H1 (cell line): ENCODE measurements at regions not wholly inside any gene's neighbourhood (a gene's known extent, or its start where the extent isn't known, plus 50 kb on each side); places are given as distances from the start of the nearest gene placed in this dataset.

ENCODE experiments used
- TF ChIP-seq, protein P1 (sequence below): fragments of 300-600 bp; sonication (generic); IDR thresholded peaks from 2 replicates; pipeline ENCODE4 v1.7.1; 2012; ENCODE audit warnings: low read length, moderate library complexity, mild to moderate bottlenecking, inconsistent platforms; ENCODE audit not compliant: insufficient replicate concordance

DNA sequence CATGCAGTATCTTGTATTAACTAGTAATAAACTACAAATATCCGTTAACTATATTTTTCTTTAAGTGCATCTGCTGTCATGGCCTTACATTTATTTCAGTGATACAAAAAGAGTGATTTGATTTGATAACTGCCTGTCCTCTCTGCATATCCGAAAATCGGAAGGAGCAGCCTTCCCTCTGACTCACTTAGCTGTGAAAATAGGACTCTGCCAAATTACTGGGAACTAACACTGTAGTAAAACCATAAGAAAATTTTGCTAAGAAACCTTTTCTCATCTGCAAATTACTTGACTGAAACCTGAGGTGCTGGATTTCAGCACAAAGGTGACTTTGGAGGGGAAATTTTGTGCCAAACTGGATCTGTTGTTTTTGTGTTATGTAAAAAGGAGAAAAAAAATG is 176.6 kb upstream of the MKLN1 start (continued):
- TF ChIP-seq, protein P1, sequence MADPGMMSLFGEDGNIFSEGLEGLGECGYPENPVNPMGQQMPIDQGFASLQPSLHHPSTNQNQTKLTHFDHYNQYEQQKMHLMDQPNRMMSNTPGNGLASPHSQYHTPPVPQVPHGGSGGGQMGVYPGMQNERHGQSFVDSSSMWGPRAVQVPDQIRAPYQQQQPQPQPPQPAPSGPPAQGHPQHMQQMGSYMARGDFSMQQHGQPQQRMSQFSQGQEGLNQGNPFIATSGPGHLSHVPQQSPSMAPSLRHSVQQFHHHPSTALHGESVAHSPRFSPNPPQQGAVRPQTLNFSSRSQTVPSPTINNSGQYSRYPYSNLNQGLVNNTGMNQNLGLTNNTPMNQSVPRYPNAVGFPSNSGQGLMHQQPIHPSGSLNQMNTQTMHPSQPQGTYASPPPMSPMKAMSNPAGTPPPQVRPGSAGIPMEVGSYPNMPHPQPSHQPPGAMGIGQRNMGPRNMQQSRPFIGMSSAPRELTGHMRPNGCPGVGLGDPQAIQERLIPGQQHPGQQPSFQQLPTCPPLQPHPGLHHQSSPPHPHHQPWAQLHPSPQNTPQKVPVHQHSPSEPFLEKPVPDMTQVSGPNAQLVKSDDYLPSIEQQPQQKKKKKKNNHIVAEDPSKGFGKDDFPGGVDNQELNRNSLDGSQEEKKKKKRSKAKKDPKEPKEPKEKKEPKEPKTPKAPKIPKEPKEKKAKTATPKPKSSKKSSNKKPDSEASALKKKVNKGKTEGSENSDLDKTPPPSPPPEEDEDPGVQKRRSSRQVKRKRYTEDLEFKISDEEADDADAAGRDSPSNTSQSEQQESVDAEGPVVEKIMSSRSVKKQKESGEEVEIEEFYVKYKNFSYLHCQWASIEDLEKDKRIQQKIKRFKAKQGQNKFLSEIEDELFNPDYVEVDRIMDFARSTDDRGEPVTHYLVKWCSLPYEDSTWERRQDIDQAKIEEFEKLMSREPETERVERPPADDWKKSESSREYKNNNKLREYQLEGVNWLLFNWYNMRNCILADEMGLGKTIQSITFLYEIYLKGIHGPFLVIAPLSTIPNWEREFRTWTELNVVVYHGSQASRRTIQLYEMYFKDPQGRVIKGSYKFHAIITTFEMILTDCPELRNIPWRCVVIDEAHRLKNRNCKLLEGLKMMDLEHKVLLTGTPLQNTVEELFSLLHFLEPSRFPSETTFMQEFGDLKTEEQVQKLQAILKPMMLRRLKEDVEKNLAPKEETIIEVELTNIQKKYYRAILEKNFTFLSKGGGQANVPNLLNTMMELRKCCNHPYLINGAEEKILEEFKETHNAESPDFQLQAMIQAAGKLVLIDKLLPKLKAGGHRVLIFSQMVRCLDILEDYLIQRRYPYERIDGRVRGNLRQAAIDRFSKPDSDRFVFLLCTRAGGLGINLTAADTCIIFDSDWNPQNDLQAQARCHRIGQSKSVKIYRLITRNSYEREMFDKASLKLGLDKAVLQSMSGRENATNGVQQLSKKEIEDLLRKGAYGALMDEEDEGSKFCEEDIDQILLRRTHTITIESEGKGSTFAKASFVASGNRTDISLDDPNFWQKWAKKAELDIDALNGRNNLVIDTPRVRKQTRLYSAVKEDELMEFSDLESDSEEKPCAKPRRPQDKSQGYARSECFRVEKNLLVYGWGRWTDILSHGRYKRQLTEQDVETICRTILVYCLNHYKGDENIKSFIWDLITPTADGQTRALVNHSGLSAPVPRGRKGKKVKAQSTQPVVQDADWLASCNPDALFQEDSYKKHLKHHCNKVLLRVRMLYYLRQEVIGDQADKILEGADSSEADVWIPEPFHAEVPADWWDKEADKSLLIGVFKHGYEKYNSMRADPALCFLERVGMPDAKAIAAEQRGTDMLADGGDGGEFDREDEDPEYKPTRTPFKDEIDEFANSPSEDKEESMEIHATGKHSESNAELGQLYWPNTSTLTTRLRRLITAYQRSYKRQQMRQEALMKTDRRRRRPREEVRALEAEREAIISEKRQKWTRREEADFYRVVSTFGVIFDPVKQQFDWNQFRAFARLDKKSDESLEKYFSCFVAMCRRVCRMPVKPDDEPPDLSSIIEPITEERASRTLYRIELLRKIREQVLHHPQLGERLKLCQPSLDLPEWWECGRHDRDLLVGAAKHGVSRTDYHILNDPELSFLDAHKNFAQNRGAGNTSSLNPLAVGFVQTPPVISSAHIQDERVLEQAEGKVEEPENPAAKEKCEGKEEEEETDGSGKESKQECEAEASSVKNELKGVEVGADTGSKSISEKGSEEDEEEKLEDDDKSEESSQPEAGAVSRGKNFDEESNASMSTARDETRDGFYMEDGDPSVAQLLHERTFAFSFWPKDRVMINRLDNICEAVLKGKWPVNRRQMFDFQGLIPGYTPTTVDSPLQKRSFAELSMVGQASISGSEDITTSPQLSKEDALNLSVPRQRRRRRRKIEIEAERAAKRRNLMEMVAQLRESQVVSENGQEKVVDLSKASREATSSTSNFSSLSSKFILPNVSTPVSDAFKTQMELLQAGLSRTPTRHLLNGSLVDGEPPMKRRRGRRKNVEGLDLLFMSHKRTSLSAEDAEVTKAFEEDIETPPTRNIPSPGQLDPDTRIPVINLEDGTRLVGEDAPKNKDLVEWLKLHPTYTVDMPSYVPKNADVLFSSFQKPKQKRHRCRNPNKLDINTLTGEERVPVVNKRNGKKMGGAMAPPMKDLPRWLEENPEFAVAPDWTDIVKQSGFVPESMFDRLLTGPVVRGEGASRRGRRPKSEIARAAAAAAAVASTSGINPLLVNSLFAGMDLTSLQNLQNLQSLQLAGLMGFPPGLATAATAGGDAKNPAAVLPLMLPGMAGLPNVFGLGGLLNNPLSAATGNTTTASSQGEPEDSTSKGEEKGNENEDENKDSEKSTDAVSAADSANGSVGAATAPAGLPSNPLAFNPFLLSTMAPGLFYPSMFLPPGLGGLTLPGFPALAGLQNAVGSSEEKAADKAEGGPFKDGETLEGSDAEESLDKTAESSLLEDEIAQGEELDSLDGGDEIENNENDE, result no peak
